ENCODE measurements at regions not wholly inside any gene's neighbourhood (a gene's known extent, or its start where the extent isn't known, plus 50 kb on each side); places are given as distances from the start of the nearest gene placed in this dataset.

- FAIRE-seq, result peak; percentile 92
- peak; percentile 4 for DNase-seq (ENCODE audit: insufficient read length, low spot score)
- TF ChIP-seq PAX5 (IDR thresholded peaks at IDR 0.05; ENCODE audit: insufficient read depth, low read length, severe bottlenecking), result no peak
- TF ChIP-seq POU2F2 (IDR thresholded peaks at IDR 0.05; ENCODE audit: low read depth, low read length), result no peak
- no peak for TF ChIP-seq POLR2A (IDR thresholded peaks at IDR 0.05; ENCODE audit: low read depth, low read length)
- no peak for TF ChIP-seq POLR2AphosphoS5 (IDR thresholded peaks at IDR 0.05; ENCODE audit: low read depth, low read length)
- no peak for TF ChIP-seq TAF1 (IDR thresholded peaks at IDR 0.05; ENCODE audit: low read depth, low read length)
- no peak for TF ChIP-seq SPI1 (IDR thresholded peaks at IDR 0.05; ENCODE audit: low read depth, low read length)
These were observed 229.8 kb upstream of the LRIG3 start for GRCh38 chr12:59149995-59150642.

GRCh38 chr12:59147791-59148190, 227.5 kb upstream of the LRIG3 start:
- no peak for DNase-seq (ENCODE audit: insufficient read length, low spot score)
- no peak for TF ChIP-seq PAX5 (IDR thresholded peaks at IDR 0.05; ENCODE audit: insufficient read depth, low read length, severe bottlenecking)
- no peak for TF ChIP-seq TAF1 (IDR thresholded peaks at IDR 0.05; ENCODE audit: low read depth, low read length)
- no peak for TF ChIP-seq POU2F2 (IDR thresholded peaks at IDR 0.05; ENCODE audit: low read depth, low read length)
- no peak for TF ChIP-seq POLR2AphosphoS5 (IDR thresholded peaks at IDR 0.05; ENCODE audit: low read depth, low read length)
- no peak for TF ChIP-seq SPI1 (IDR thresholded peaks at IDR 0.05; ENCODE audit: low read depth, low read length)
- TF ChIP-seq POLR2A (IDR thresholded peaks at IDR 0.05; ENCODE audit: low read depth, low read length), result no peak
- no peak for FAIRE-seq

- TF ChIP-seq POU2F2 (IDR thresholded peaks at IDR 0.05; ENCODE audit: low read depth, low read length), result no peak
- TF ChIP-seq TAF1 (IDR thresholded peaks at IDR 0.05; ENCODE audit: low read depth, low read length), result no peak
- TF ChIP-seq PAX5 (IDR thresholded peaks at IDR 0.05; ENCODE audit: insufficient read depth, low read length, severe bottlenecking), result no peak
- TF ChIP-seq SPI1 (IDR thresholded peaks at IDR 0.05; ENCODE audit: low read depth, low read length), result no peak
- TF ChIP-seq POLR2AphosphoS5 (IDR thresholded peaks at IDR 0.05; ENCODE audit: low read depth, low read length), result no peak
- no peak for TF ChIP-seq POLR2A (IDR thresholded peaks at IDR 0.05; ENCODE audit: low read depth, low read length)
- FAIRE-seq (no peak), DNase-seq (ENCODE audit: insufficient read length, low spot score) (no peak)
These were observed 222.0 kb upstream of the LRIG3 start for GRCh38 chr12:59142183-59142790.

- FAIRE-seq (no peak), DNase-seq (ENCODE audit: insufficient read length, low spot score) (no peak)
- TF ChIP-seq POU2F2 (IDR thresholded peaks at IDR 0.05; ENCODE audit: low read depth, low read length) (no peak), SPI1 (IDR thresholded peaks at IDR 0.05; ENCODE audit: low read depth, low read length) (no peak), POLR2A (IDR thresholded peaks at IDR 0.05; ENCODE audit: low read depth, low read length) (no peak)
These were observed 214.4 kb upstream of the LRIG3 start for GRCh38 chr12:59134750-59135149.

GRCh38 chr12:59131462-59131861, 211.2 kb upstream of the LRIG3 start:
- no peak for DNase-seq (ENCODE audit: insufficient read length, low spot score)
- no peak for FAIRE-seq

GRCh38 chr12:59122784-59123183, 202.5 kb upstream of the LRIG3 start:
- no peak for TF ChIP-seq POLR2AphosphoS5 (IDR thresholded peaks at IDR 0.05; ENCODE audit: low read depth, low read length)
- no peak for TF ChIP-seq POU2F2 (IDR thresholded peaks at IDR 0.05; ENCODE audit: low read depth, low read length)
- TF ChIP-seq TAF1 (IDR thresholded peaks at IDR 0.05; ENCODE audit: low read depth, low read length), result no peak
- no peak for TF ChIP-seq POLR2A (IDR thresholded peaks at IDR 0.05; ENCODE audit: low read depth, low read length)
- no peak for TF ChIP-seq PAX5 (IDR thresholded peaks at IDR 0.05; ENCODE audit: insufficient read depth, low read length, severe bottlenecking)
- TF ChIP-seq SPI1 (IDR thresholded peaks at IDR 0.05; ENCODE audit: low read depth, low read length), result no peak
- DNase-seq (ENCODE audit: insufficient read length, low spot score) (no peak), FAIRE-seq (no peak)

More at GRCh38 chr12:59131462-59131861, 211.2 kb upstream of the LRIG3 start:
- TF ChIP-seq POLR2A (IDR thresholded peaks at IDR 0.05; ENCODE audit: low read depth, low read length), result no peak
- no peak for TF ChIP-seq TAF1 (IDR thresholded peaks at IDR 0.05; ENCODE audit: low read depth, low read length)
- no peak for TF ChIP-seq POU2F2 (IDR thresholded peaks at IDR 0.05; ENCODE audit: low read depth, low read length)

- no peak for TF ChIP-seq POLR2A (IDR thresholded peaks at IDR 0.05; ENCODE audit: low read depth, low read length)
- TF ChIP-seq POU2F2 (IDR thresholded peaks at IDR 0.05; ENCODE audit: low read depth, low read length), result no peak
- TF ChIP-seq PAX5 (IDR thresholded peaks at IDR 0.05; ENCODE audit: insufficient read depth, low read length, severe bottlenecking), result no peak
- TF ChIP-seq TAF1 (IDR thresholded peaks at IDR 0.05; ENCODE audit: low read depth, low read length), result no peak
- no peak for TF ChIP-seq SPI1 (IDR thresholded peaks at IDR 0.05; ENCODE audit: low read depth, low read length)
- no peak for TF ChIP-seq POLR2AphosphoS5 (IDR thresholded peaks at IDR 0.05; ENCODE audit: low read depth, low read length)
- FAIRE-seq (no peak), DNase-seq (ENCODE audit: insufficient read length, low spot score) (no peak)
These were observed 201.1 kb upstream of the LRIG3 start for GRCh38 chr12:59121451-59121850.

- FAIRE-seq (no peak), DNase-seq (ENCODE audit: insufficient read length, low spot score) (no peak)
- TF ChIP-seq POLR2AphosphoS5 (IDR thresholded peaks at IDR 0.05; ENCODE audit: low read depth, low read length) (no peak), POLR2A (IDR thresholded peaks at IDR 0.05; ENCODE audit: low read depth, low read length) (no peak), SPI1 (IDR thresholded peaks at IDR 0.05; ENCODE audit: low read depth, low read length) (no peak), PAX5 (IDR thresholded peaks at IDR 0.05; ENCODE audit: insufficient read depth, low read length, severe bottlenecking) (no peak), POU2F2 (IDR thresholded peaks at IDR 0.05; ENCODE audit: low read depth, low read length) (no peak), TAF1 (IDR thresholded peaks at IDR 0.05; ENCODE audit: low read depth, low read length) (no peak)
These were observed 199.4 kb upstream of the LRIG3 start for GRCh38 chr12:59119676-59120075.

- TF ChIP-seq SPI1 (IDR thresholded peaks at IDR 0.05; ENCODE audit: low read depth, low read length) (no peak), POLR2AphosphoS5 (IDR thresholded peaks at IDR 0.05; ENCODE audit: low read depth, low read length) (no peak), PAX5 (IDR thresholded peaks at IDR 0.05; ENCODE audit: insufficient read depth, low read length, severe bottlenecking) (no peak), POLR2A (IDR thresholded peaks at IDR 0.05; ENCODE audit: low read depth, low read length) (no peak), POU2F2 (IDR thresholded peaks at IDR 0.05; ENCODE audit: low read depth, low read length) (no peak), TAF1 (IDR thresholded peaks at IDR 0.05; ENCODE audit: low read depth, low read length) (no peak)
- no peak for FAIRE-seq
These were observed 198.1 kb upstream of the LRIG3 start for GRCh38 chr12:59118356-59118755.

GRCh38 chr12:59115995-59116394, 195.7 kb upstream of the LRIG3 start:
- TF ChIP-seq POLR2AphosphoS5 (IDR thresholded peaks at IDR 0.05; ENCODE audit: low read depth, low read length) (no peak), PAX5 (IDR thresholded peaks at IDR 0.05; ENCODE audit: insufficient read depth, low read length, severe bottlenecking) (no peak), TAF1 (IDR thresholded peaks at IDR 0.05; ENCODE audit: low read depth, low read length) (no peak), SPI1 (IDR thresholded peaks at IDR 0.05; ENCODE audit: low read depth, low read length) (no peak), POLR2A (IDR thresholded peaks at IDR 0.05; ENCODE audit: low read depth, low read length) (no peak), POU2F2 (IDR thresholded peaks at IDR 0.05; ENCODE audit: low read depth, low read length) (no peak)
- no peak for FAIRE-seq
- no peak for DNase-seq (ENCODE audit: insufficient read length, low spot score)

More at GRCh38 chr12:59118356-59118755, 198.1 kb upstream of the LRIG3 start:
- DNase-seq (ENCODE audit: insufficient read length, low spot score), result no peak
